GM18517 (cell line): ENCODE measurements at regions not wholly inside any gene's neighbourhood (a gene's known extent, or its start where the extent isn't known, plus 50 kb on each side); places are given as distances from the start of the nearest gene placed in this dataset.
"Not testable (repeated sequence)": the region's sequence is repeated elsewhere in the genome, so short reads cannot be mapped to it uniquely, and the experiment has no call there.

Experiments
- ATAC-seq: cut with Tn5 transposase; IDR thresholded peaks from one replicate; pipeline ENCODE4 v1.9.1; 2021; ENCODE audit warnings: mild to moderate bottlenecking, moderate library complexity; ENCODE audit not compliant: unreplicated experiment

- no peak for ATAC-seq
Measured at GRCh38 chr5:96110300-96110699, 148.6 kb upstream of the ELL2 start.

GRCh38 chr5:96108629-96109028 lies 147.0 kb upstream of the ELL2 start:
- ATAC-seq: not testable (repeated sequence)

GRCh38 chr5:96103829-96104228 lies 142.2 kb upstream of the ELL2 start:
- not testable (repeated sequence) for ATAC-seq

GRCh38 chr5:96101358-96102089 lies 139.9 kb upstream of the ELL2 start:
- no peak for ATAC-seq

- ATAC-seq: not testable (repeated sequence)
Measured at GRCh38 chr5:96097488-96097887, 135.8 kb upstream of the ELL2 start.

- no peak for ATAC-seq
Measured at GRCh38 chr5:96096724-96097123, 135.1 kb upstream of the ELL2 start.

- ATAC-seq: no peak
Measured at GRCh38 chr5:96094904-96095303, 133.3 kb upstream of the ELL2 start.

- no peak for ATAC-seq
Measured at GRCh38 chr5:96093890-96094381, 132.3 kb upstream of the ELL2 start.

GRCh38 chr5:96093340-96093739 lies 131.7 kb upstream of the ELL2 start:
- ATAC-seq: no peak

- ATAC-seq: no peak
Measured at GRCh38 chr5:96091874-96092273, 130.2 kb upstream of the ELL2 start.

GRCh38 chr5:96090215-96090614 lies 128.6 kb upstream of the ELL2 start:
- ATAC-seq: no peak

- ATAC-seq: no peak
Measured at GRCh38 chr5:96088706-96089498, 127.3 kb upstream of the ELL2 start.

GRCh38 chr5:96087939-96088338 lies 126.3 kb upstream of the ELL2 start:
- no peak for ATAC-seq

- ATAC-seq: no peak
Measured at GRCh38 chr5:96084874-96085506, 123.3 kb upstream of the ELL2 start.

- ATAC-seq: no peak
Measured at GRCh38 chr5:96083361-96083881, 121.8 kb upstream of the ELL2 start.

- no peak for ATAC-seq
Measured at GRCh38 chr5:96081276-96081858, 119.7 kb upstream of the ELL2 start.

- ATAC-seq: no peak
Measured at GRCh38 chr5:96080557-96080956, 118.9 kb upstream of the ELL2 start.

- no peak for ATAC-seq
Measured at GRCh38 chr5:96079962-96080361, 118.3 kb upstream of the ELL2 start.

GRCh38 chr5:96079075-96079474 lies 117.4 kb upstream of the ELL2 start:
- ATAC-seq: no peak

GRCh38 chr5:96076451-96076850 lies 114.8 kb upstream of the ELL2 start:
- no peak for ATAC-seq
